Left renal pelvis (tissue), 4 donors: ENCODE measurements at regions not wholly inside any gene's neighbourhood (a gene's known extent, or its start where the extent isn't known, plus 50 kb on each side); places are given as distances from the start of the nearest gene placed in this dataset.
"Not testable (repeated sequence)": the region's sequence is repeated elsewhere in the genome, so short reads cannot be mapped to it uniquely, and the experiment has no call there.

Experiments used
- DNase-seq, 4 donors: peaks; one replicate each; pipeline ENCODE4 v3.0.0-alpha.2; 2013; ENCODE audit warnings: low read depth in 4 of 4, low spot score in 3 of 4

DNA sequence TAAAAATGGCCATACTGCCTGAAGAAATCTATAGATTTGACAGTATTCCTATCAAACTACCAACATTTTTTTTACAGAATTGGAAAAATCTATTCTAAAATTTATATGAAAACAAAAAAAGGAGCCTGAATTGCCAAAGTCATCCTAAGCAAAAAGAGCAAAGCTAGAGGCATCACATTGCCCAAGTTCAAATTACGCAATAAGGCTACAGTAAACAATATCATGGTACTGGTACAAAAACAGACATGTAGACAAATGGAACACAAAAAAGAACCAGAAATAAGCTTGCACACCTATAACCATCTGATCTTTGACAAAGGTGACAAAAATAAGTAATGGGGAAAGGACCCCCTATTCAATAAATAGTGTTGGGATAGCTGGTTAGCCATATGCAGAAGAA is 50.2 kb upstream of the THSD7B start:
- DNase-seq, result no peak

GRCh38 chr2:136714452-136714951 is 50.8 kb upstream of the THSD7B start:
- DNase-seq, result no peak

DNA sequence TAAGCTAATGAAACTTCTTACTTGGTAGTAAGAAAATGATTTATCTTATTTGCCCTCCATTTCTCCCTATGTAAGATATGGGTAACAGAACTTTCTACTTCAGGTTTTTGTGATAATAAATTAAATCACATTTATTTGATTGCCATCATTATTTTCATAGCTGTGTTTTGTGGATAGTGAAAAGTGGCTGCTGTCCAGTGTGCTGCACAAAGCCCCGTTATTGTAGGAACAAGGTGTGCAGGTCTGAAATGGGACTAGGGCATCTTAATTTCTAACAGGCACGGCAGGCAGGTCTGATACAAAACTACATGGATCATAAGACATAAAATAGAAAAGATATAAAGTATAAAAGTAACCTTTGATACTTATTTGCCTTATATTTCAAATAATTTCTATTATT is 51.6 kb upstream of the THSD7B start:
- no peak for DNase-seq

- no peak for DNase-seq
These were observed 60.0 kb upstream of the THSD7B start for GRCh38 chr2:136705336-136705735.

DNA sequence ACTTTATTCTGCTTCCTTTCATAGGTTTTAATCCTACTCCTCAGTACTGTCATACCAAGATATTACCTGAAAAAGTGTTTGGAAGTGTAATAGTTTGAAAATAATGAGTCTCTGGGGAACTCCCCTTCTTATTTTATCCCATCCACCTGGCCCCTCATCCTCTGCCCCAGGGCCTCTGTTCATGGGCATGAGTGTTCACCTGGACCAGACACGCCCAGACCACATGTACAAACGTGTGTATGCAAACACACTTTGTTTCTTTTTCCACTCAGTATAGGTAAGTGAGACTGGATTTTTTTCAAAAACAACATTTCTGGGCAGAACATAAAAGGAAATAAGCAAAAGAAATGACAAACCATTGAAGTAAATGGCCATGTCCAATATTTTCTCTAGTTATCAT is 62.1 kb upstream of the THSD7B start:
- no peak for DNase-seq

DNA sequence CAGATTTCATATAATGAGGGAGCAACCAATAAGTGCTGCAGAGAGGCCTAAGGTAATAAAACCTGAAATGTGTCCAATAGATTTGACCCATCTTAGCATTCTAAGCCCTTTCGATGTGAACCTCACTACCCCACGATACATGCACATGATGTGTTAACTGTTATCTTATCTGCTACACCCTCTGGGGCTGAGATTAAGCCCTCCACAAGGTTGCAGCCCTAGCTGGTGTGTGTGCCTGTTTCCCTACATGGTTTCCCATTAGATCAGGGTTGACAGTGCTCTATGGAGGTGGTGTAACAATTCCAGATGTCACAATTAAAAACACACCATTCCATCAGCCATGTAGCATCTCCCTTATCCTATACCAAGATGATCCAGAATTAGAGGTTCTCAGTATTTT is 68.9 kb upstream of the THSD7B start:
- no peak for DNase-seq

GRCh38 chr2:136693966-136694365 is 71.4 kb upstream of the THSD7B start:
- DNase-seq, result no peak

DNA sequence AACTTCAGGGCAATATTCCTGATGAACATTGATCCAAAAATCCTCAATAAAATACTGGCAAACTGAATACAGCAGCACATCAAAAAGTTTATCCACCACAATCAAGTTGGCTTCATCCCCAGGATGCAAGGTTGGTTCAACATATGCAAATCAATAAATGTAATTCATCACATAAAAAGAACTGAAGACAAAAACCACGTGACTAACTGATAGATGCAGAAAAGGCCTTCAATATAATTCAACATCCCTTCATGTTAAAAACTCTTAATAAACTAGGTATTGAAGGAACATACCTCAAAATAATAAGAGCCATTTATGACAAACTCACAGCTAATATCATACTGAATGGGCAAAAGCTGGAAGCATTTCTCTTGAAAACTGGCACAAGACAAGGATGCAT is 85.3 kb upstream of the THSD7B start:
- not testable (repeated sequence) for DNase-seq

DNA sequence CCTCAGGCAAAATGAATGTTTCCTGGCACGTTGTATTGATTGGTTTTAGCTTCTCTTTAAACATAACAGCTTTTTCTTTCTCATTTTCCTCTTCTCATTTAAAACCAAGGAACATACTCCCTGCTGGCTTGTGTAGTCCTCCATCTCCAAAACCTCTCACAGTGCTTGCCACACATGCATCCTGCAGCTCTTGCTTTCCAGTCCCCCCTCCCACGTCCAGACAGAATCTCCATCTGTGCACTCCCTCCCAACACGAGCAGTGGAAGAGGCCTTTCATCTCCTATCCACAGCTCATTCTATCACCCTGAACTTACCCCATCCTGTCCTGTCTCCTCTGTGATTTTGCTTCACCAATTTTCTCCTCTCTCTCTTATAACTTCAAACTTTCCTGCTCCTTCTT is 99.6 kb upstream of the THSD7B start:
- DNase-seq, result no peak

DNA sequence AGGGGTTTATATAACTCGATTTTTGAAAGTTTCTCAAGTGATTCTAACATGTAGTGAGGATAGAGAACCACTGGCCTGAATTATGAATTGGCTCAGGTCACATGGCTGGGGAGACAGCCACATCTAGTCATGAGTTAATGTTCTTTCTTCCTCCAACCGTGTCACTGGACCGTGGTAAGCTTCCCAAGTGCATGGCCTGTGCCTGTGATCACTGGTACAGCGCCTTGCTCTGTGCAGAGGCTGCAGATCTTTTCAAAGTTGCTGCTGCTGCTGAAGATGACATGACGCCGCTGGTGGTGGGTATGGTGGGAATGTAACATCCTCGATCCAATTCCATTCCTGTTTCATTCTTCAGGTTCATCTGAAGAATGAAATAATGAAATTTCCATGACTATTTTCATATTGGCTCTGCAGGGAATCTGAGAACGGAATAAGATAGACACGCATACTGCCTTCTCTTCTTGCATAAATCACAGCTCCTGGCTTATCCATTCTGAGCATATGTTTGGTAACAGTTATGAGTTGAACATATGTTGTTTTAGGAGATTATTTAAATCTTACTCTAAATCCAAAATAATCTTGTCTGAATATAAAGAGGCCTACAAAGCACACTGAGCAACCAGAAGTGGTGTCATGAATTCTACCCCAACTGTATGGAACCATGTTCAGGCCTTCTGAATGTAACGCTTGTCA is 100.5 kb upstream of the THSD7B start:
- DNase-seq, result no peak

GRCh38 chr2:136658201-136658600 is 107.1 kb upstream of the THSD7B start:
- no peak for DNase-seq

- DNase-seq, result no peak
These were observed 111.5 kb upstream of the THSD7B start for GRCh38 chr2:136653861-136654260.

- DNase-seq, result no peak
These were observed 113.8 kb upstream of the THSD7B start for GRCh38 chr2:136651456-136652010.

DNA sequence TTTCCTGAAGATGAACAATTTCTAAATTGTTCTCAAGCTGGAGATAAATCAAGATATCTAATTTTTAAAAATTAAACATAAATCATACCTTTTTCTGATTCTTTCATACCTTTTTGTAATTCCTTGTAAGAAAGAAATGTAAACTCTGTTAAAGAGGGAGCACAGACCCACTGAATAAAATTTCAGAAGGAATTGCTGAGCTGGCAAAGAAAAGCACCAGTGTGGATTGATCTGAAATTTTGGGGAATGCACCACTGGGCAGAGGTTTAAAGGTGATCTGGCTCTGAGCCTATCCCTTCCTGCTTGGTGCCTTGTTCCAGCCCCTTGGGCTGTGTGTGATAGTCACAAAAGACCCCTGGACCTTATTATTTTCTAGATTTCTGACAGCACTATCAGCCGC is 118.3 kb upstream of the THSD7B start:
- DNase-seq, result no peak

DNA sequence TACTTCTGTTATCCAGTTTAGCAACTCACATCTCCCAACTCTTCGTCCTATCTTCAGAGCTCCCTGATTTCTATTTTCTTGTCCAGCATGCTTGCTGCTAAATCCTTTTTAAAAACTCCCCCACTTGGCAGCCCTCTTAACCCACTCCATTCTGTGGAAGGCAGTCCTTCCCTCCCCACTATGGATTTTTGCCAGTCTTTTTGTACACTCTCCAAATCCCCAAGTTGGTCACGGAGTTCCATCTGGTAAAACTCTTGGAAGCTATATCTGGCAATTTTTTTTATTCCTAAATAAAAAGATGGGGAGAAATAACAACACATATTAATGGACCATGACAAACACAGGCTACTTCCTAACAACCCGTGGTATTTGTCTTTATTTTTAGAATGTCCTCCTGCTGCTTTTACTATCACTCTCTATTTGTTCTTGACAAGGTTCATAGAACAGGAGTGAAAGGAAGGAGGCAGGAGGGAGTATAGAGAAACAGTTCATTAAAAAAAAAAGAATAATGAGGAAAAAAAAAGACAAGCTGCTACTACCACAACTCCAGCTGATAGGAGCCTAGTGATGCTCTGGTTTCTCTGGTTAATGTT is 120.0 kb upstream of the THSD7B start:
- no peak for DNase-seq

DNA sequence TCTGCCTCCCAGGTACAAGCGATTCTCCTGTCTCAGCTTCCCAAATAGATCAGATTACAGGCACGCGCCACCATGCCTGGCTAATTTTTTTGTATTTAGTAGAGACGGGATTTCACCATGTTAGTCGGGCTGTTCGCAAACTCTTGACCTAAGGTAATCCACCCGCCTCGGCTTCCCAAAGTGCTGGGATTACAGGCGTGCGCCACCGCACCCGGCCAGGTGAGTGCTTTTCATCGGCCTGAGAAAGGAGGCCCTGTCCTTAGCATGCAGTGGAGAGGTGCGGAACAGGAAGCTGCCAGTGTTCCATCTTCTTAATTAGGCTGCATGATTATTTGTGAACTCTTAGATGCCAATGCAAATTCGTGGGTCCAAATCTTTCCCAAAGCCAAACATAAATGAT is 125.7 kb upstream of the THSD7B start:
- DNase-seq, result no peak

DNA sequence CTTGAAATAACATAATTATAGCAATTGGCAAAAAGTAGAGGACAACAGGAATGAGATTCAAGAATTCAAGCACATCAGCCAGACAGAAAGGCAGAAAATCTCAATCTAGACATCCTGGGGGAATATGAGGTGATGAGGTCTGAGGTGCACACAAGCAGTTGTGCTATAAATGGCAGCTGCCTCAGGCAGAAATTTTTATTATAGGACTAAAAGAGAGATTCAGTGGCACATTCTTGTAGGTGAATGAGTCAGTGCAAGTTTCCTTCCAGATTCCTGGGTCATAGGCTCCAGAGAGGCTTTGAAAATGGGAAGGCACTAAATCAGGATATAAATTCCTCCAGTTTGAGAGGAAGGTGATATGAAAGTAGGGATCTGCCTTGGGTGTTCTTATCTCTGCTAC is 127.2 kb upstream of the THSD7B start:
- DNase-seq, result no peak

GRCh38 chr2:136637402-136637801 is 127.9 kb upstream of the THSD7B start:
- DNase-seq, result no peak

GRCh38 chr2:136628490-136628889 is 136.9 kb upstream of the THSD7B start:
- DNase-seq, result no peak

GRCh38 chr2:136613096-136613495 is 152.2 kb upstream of the THSD7B start:
- DNase-seq, result no peak

DNA sequence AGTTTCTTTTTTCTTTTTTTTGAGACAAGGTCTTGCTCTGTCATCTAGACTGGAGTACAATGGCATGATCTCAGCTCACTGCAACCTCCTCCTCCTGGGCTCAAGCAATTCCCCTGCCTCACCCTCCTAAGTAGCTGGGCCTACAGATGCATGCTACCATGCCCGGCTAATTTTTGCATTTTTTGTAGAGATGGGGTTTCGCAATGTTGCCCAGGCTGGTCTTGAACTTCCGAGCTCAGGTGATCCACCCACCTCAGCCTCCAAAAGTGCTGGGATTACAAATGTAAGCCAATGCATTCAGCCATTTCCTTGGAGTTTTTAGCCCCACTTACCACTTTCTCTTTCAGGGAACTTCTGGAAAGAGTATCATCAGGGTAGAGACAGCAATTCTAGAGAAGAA is 153.3 kb upstream of the THSD7B start:
- DNase-seq, result no peak

GRCh38 chr2:136611451-136611850 is 153.9 kb upstream of the THSD7B start:
- no peak for DNase-seq
